ENCODE measurements at regions not wholly inside any gene's neighbourhood (a gene's known extent, or its start where the extent isn't known, plus 50 kb on each side); places are given as distances from the start of the nearest gene placed in this dataset.
A peak's percentile ranks its signal among the peaks of the same experiment; 100 is the strongest.

DNA sequence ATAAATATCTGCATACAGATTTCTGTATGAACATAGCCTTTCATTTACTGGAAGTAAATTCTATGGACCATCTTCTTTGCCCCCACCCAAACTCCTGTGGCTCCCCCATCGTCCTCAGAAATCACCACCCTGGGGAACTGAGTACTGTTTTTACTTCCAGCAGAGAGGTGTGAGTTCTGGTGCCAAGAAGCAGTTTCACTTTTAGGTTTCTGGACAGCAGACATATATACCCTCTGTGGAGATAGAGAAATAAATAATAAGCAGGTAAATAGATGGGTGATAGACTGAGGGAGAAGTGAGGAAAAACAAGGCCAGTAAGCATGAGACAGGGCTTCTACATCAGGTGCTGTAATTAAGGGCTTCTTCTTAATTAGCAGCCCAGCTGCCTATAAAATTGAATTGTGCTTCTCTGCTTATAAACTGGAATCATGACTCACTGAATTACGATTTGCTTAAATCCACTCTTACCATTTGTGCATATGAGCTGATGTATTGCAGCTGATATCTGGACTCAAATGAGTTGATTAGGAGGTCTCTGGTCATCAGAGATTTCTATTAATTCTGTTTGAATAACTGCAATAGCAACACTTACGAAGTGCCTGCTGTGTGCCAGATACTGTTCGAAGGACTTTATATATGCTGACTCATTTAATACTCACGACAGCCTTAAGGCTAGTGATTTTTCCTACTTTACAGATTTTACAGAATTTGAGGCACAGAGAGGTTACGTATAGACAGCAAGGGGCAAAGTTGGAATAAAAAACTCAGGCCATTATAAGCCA lies 60.8 kb upstream of the DHX15 start:
- 13% methylated on average over 6 of the region's 6 CpGs for WGBS (ENCODE audit: low lambda C conversion rate)
- H3K4me2 ChIP-seq: peak overlapping the region; percentile 62
- no peaks in the 10 kb centered on the region for H3K36me3 ChIP-seq (replicated peaks in 1 of 2; ENCODE audit: control insufficient read depth in 1 of 2, insufficient read depth in 2 of 2, low read length in 1 of 2)
- H3K9ac ChIP-seq: no peak overlapping the region
- H3K27me3 ChIP-seq (ENCODE audit: insufficient read depth): no peaks in the 10 kb centered on the region; the same call in 1 of the 2 replicates
- POLR2A ChIA-PET: interaction anchor here (0.6 kb wide), 1 partner anchor 23 kb away, joined by 3 read pairs; no protein-coding TSS in a partner anchor
- TF ChIP-seq NFIC (IDR thresholded peaks at IDR 0.05; ENCODE audit: borderline replicate concordance): no peak
- TF ChIP-seq EZH2phosphoT487 (IDR thresholded peaks at IDR 0.05; ENCODE audit: borderline replicate concordance, low read depth): no peak
- TF ChIP-seq POLR2AphosphoS5 (IDR thresholded peaks at IDR 0.05; ENCODE audit: low read depth, low read length): no peak
- no peak for TF ChIP-seq TCF12 (IDR thresholded peaks at IDR 0.05)
- TF ChIP-seq, protein P1, sequence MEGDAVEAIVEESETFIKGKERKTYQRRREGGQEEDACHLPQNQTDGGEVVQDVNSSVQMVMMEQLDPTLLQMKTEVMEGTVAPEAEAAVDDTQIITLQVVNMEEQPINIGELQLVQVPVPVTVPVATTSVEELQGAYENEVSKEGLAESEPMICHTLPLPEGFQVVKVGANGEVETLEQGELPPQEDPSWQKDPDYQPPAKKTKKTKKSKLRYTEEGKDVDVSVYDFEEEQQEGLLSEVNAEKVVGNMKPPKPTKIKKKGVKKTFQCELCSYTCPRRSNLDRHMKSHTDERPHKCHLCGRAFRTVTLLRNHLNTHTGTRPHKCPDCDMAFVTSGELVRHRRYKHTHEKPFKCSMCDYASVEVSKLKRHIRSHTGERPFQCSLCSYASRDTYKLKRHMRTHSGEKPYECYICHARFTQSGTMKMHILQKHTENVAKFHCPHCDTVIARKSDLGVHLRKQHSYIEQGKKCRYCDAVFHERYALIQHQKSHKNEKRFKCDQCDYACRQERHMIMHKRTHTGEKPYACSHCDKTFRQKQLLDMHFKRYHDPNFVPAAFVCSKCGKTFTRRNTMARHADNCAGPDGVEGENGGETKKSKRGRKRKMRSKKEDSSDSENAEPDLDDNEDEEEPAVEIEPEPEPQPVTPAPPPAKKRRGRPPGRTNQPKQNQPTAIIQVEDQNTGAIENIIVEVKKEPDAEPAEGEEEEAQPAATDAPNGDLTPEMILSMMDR (IDR thresholded peaks at IDR 0.05): no peak
- no peak for TF ChIP-seq YY1 (IDR thresholded peaks at IDR 0.05; ENCODE audit: low read depth)
- no peak for TF ChIP-seq GABPA (IDR thresholded peaks at IDR 0.05; ENCODE audit: low read depth)
- TF ChIP-seq RXRA (IDR thresholded peaks at IDR 0.05; ENCODE audit: borderline replicate concordance, low read depth): no peak
- no peaks in the 10 kb centered on the region for H3F3A ChIP-seq (replicated peaks; ENCODE audit: insufficient read depth)
- no peaks in the 10 kb centered on the region for H3K79me2 ChIP-seq (ENCODE audit: insufficient read depth)
- H3K9me3 ChIP-seq: no peaks in the 10 kb centered on the region
- H3K4me1 ChIP-seq (ENCODE audit: control insufficient read depth in 1 of 2, insufficient read depth in 2 of 2, low read depth in 1 of 2, low read length in 1 of 2): no peaks in the 10 kb centered on the region; a peak in 1 of 4 replicates
- H3K4me3 ChIP-seq (ENCODE audit: low read depth in 2 of 2, low read length in 1 of 2): 0 out of 4 replicates have a peak overlapping the region, but pooled peaks of 1 of the 2 experiments have one; percentile 23
- H2AFZ ChIP-seq (ENCODE audit: low read depth): peak overlapping the region; percentile 61; the same call in 1 of the 2 replicates
- CTCF ChIA-PET: no interaction called here
- no peaks in the 10 kb centered on the region for H4K20me1 ChIP-seq (ENCODE audit: insufficient read depth)
- H3K9me2 ChIP-seq: no peaks in the 10 kb centered on the region
- H3K27ac ChIP-seq (ENCODE audit: low read depth in 2 of 2, low read length in 1 of 2): no peak overlapping the region
- no peak for DNase-seq

DNA sequence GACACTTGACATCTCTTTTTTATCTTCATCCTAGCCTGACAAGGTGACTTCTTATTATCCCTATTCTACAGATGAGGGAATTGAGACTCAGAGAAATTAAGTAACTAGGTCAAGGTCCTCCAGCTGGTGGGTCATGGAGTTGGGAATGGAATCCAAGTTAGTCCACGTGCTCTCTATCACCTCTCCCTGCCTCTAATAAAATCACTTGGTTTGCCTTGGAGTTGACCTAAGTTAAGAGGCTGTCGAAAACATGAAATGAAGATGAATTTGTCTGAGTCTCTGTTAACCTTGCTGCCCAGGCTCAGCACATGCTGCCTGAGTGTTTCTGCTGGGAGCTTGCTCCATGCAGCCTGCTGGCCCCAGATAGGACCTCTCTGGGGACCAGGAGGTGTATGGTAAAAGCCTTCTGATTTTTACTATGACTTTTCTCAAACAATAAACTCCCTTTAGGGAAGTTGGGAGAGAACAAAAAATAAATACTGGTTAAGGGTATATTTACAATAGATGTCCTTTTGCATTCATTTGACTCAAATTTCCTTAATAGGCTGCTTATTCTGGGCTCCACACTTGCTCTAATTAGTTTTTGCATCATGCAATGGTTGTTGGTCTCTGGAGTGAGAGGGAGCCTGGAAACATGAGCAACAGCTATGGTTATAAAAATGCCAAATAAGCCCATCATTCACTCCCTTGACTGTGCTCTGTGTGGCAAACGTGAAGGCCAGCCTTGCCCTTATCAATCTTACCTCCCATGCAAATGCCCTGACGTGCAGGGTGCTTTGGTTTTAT lies 61.6 kb upstream of the DHX15 start:
- CTCF ChIA-PET: no interaction called here
- no peak for DNase-seq
- peak overlapping the region; percentile 62; the same call in 1 of the 2 replicates for H3K4me2 ChIP-seq
- no peak overlapping the region for H3K9ac ChIP-seq
- H3K27ac ChIP-seq (ENCODE audit: low read depth in 2 of 2, low read length in 1 of 2): no peak overlapping the region
- no peaks in the 10 kb centered on the region for H3K27me3 ChIP-seq (ENCODE audit: insufficient read depth)
- H3K4me1 ChIP-seq (ENCODE audit: control insufficient read depth in 1 of 2, insufficient read depth in 2 of 2, low read depth in 1 of 2, low read length in 1 of 2): no peaks in the 10 kb centered on the region; a peak in 1 of 4 replicates
- no peaks in the 10 kb centered on the region for H3K36me3 ChIP-seq (replicated peaks in 1 of 2; ENCODE audit: control insufficient read depth in 1 of 2, insufficient read depth in 2 of 2, low read length in 1 of 2)
- POLR2A ChIA-PET: no interaction called here
- H4K20me1 ChIP-seq (ENCODE audit: insufficient read depth): no peaks in the 10 kb centered on the region
- no peaks in the 10 kb centered on the region for H3K79me2 ChIP-seq (ENCODE audit: insufficient read depth)
- H3K9me2 ChIP-seq: no peaks in the 10 kb centered on the region
- no peaks in the 10 kb centered on the region for H3F3A ChIP-seq (replicated peaks; ENCODE audit: insufficient read depth)
- H3K4me3 ChIP-seq (ENCODE audit: low read depth in 2 of 2, low read length in 1 of 2): no peak overlapping the region
- WGBS (ENCODE audit: low lambda C conversion rate): 17% methylated on average over 4 of the region's 4 CpGs
- no peak overlapping the region for H2AFZ ChIP-seq (ENCODE audit: low read depth)
- no peaks in the 10 kb centered on the region for H3K9me3 ChIP-seq
- no peak for TF ChIP-seq RCOR1 (IDR thresholded peaks at IDR 0.05; ENCODE audit: low read length)

Measured in SK-N-SH (cell line).